ENCODE measurements at regions not wholly inside any gene's neighbourhood (a gene's known extent, or its start where the extent isn't known, plus 50 kb on each side); places are given as distances from the start of the nearest gene placed in this dataset.

GRCh38 chr12:28601570-28602058, 411.4 kb downstream of the CCDC91 start:
- DNase-seq, result no peak

DNA sequence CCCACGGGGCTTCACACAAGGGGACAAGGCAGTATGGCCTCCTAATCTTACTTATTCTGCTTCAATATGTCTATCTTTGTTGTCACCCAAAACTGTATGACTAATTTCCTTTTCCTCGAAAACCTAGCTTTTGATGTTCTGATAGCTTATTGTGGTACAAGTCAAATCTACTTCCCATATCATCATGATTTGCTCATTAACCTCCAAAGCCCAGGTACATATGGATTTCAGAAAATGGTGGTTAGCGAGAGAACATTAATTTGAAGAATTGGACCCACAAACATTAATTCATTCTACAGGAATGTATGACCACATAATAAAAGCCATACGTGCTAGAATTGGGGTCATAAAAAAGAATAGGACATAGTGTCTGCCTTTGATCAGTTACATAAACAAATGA, 412.5 kb downstream of the CCDC91 start:
- DNase-seq, result no peak

- DNase-seq, result no peak
Observed at GRCh38 chr12:28603239-28603638, 413.0 kb downstream of the CCDC91 start.

- DNase-seq, result no peak
Observed at GRCh38 chr12:28603801-28604200, 413.5 kb downstream of the CCDC91 start.

DNA sequence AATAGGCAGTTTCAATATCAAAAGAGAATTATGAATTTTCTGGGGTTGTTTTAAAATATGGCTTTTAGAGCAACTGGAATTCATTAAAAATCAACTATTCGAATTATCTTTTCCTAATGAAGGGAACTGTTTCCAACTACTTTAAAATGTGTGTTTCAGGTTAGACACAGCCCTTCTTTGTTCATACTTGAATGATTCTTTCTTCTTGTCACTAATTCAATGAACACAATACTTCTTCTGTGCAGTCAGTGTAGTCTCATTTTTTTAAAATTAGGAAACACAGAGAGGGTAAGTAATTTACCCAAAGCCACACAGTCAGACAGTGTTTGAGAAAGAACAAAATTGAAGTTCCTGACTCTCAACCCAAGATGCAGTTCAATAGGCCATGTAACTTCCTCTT, 414.0 kb downstream of the CCDC91 start:
- DNase-seq, result no peak

GRCh38 chr12:28606967-28607557, 416.8 kb downstream of the CCDC91 start:
- no peak for DNase-seq

DNA sequence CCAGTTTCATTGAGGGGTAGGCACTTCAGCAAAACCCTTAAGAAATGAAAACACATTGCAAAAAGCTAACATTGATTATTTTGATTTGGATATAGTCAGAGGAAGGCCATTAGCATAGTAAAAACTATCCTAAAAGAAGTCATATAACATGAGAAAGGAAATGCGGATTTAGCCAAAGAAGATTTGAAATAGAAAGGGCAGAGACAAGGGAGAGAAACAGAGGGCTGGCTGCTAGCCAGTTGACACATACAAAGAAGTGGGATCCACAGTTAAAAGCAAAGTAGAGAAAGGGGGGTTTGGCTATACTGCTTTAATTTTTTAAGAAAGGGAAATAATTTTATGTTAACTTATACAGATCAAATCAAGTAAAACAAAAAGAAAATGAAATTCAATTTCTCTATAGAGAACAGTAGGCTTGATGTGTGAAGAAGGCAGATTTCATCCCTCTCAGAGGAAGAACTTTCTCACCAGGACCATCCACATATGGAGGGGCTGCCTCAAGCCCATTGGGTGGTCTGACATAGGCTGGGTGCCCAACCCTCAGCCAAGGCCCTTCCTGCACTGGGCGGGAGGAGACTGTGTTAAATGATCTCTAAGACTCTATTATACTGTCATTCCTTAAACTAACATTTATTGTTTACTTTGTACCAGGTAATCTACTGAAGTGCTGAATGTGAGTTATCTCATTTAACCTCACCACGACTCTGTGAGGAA, 420.3 kb downstream of the CCDC91 start:
- no peak for DNase-seq

- DNase-seq, result no peak
Observed at GRCh38 chr12:28611115-28611435, 420.8 kb downstream of the CCDC91 start.

GRCh38 chr12:28611449-28611848, 421.2 kb downstream of the CCDC91 start:
- DNase-seq, result no peak

GRCh38 chr12:28618171-28618570, 427.9 kb downstream of the CCDC91 start:
- DNase-seq, result no peak

- no peak for DNase-seq
Observed at GRCh38 chr12:28618772-28619171, 428.5 kb downstream of the CCDC91 start.

- DNase-seq, result no peak
Observed at GRCh38 chr12:28620281-28620680, 430.0 kb downstream of the CCDC91 start.

- DNase-seq, result no peak
Observed at GRCh38 chr12:28622406-28622805, 432.1 kb downstream of the CCDC91 start.

DNA sequence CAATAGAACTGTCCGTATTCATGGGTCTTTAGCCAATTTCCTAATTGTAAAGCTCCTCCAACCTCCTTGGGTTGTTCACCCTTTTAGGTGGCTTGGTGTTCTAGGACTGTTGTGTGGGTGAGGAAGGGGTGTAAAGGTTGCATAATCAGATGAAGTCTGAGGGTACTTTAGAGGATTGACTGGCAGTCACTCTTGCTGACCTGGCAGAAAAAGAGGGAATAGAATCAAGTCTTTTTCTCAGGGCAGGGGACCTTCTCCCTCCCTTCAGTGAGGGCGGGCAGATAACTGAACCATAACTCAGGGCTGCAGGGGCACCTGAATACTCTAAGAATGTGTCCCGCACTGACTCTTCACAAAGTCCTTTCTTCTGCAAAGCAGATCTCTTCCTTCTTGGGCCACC, 436.2 kb downstream of the CCDC91 start:
- no peak for DNase-seq

DNA sequence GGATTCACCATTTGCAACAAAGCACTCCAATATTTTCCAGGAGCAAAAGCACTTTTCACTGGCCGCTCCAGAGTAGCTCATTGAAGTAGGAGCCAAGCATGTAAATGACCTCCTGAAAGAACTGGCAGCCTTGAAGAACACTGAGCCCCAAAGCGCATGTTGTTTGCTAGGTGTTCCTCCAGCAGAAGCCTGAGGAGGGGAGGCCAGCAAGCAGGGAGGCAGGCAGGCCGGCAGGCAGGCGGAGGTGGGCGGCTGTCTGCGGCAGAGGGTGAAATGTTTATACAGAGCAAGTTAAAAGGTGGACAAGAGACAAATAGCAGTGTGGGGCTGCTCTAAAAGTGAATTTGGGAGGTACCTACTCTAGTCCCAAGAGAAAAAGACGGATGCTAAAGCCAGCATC, 439.4 kb downstream of the CCDC91 start:
- DNase-seq, result no peak

DNA sequence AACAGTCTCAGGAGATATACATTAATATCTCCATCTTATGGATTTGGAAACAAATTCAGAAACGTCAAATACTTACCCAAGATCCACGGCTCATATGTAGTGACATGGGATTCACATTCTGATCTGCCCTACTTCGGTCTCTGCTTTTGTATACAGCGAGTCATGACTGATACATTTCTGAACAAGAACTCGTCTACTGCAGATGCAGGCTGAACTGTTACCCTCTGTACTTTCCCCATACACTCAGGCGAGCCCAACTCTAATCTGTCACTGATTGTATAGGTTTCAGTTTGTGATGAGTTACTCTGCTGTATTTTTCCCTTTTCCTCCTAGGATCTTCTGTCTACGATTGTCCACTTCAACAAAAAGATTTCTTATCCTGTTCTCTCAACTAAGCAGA, 441.6 kb downstream of the CCDC91 start:
- DNase-seq, result no peak

- no peak for DNase-seq
Observed at GRCh38 chr12:28640519-28640918, 450.3 kb downstream of the CCDC91 start.

- DNase-seq, result no peak
Observed at GRCh38 chr12:28645436-28645835, 455.2 kb downstream of the CCDC91 start.

- DNase-seq, result no peak
Observed at GRCh38 chr12:28645891-28646290, 455.6 kb downstream of the CCDC91 start.

DNA sequence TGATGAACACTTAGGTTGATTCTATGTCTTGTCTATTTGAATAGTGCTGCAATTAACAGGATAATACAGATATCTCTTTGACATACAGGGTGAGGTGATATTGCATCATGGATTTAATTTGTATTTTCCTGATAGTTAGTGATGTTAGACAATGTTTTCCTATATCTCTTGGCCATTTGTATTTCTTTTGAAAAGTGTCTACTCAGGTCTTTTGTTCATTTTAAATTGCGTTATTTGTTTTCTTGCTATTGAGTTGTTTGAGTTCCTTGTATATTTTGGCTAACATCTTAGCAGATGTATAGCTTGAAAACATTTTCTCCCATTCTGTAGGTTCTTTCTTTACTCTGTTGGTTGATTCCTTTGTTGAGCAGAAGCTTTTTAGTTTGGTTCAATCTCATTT, 460.6 kb downstream of the CCDC91 start:
- no peak for DNase-seq

DNA sequence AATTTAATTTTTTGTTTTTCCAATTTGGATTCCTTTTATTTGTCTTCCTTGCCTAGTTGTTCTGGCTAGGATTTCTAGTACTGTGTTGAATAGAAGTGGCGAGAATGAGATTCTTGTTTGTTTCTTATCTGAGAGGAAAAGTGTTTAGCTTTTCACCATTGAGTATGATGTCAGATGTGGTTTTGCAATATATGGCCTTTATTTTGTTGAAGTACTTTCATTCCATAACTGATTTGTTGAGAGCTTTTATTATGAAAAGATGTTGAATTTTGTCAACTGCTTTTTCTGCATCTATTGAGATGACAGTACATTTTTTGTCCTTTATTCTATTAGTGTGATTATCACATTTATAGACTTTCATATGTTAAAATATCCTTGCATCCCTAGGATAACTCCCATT, 462.0 kb downstream of the CCDC91 start:
- DNase-seq, result no peak

GRCh38 chr12:28681980-28682379, 467.1 kb upstream of the FAR2 start:
- no peak for DNase-seq

DNA sequence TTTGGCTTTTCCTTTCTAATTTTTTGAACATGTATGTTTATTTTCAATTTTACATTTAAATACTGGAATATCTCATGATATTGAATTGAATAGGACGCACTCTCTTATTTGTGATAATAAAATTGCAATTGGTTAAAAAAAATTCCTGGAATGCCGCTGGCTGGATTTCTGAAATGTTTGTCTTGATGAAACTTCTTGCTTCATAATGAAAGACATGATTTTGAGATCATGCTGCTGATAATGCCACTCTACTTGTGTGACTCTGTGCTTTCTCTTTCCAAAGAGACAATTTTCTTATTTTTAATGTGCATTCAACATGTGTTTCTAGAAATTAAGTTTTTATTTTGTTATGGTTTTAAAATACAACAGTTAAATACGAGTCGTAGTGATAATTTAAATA, 465.7 kb upstream of the FAR2 start:
- DNase-seq, result no peak

- no peak for DNase-seq
Observed at GRCh38 chr12:28689398-28690175, 459.5 kb upstream of the FAR2 start.

All from RPMI8226 (cell line).